Heart right ventricle (tissue), 15 donors: ENCODE measurements at regions not wholly inside any gene's neighbourhood (a gene's known extent, or its start where the extent isn't known, plus 50 kb on each side); places are given as distances from the start of the nearest gene placed in this dataset.

Source experiments
- ATAC-seq, 8 donors: fragments of 200-7000 bp; cut with Tn5 transposase; one replicate each; pipeline ENCODE4 v1.9.1; 2020; ENCODE audit warnings: mild to moderate bottlenecking in 8 of 8, moderate library complexity in 8 of 8, moderate number of reproducible peaks in 1 of 8
- DNase-seq, 2 donors: peaks; one replicate each; pipeline ENCODE4 v3.0.0-alpha.2; 2020
- H3K27ac ChIP-seq, 10 donors: fragments of 200-600 bp; sonication (generic) in 2 of 10; one replicate each; pipeline versions ENCODE4 v1.5.0 to v1.8.0; 2020 to 2022; ENCODE audit warnings: mild to moderate bottlenecking in 3 of 10
- H3K27me3 ChIP-seq, 7 donors: fragments of 200-600 bp; one replicate each; pipeline ENCODE4 v1.8.0; 2021 to 2022; ENCODE audit warnings: mild to moderate bottlenecking in 2 of 7
- H3K36me3 ChIP-seq, 9 donors: fragments of 200-600 bp; sonication (generic) in 1 of 9; one replicate each; pipeline versions ENCODE4 v1.5.0 to v1.8.0; 2020 to 2022; ENCODE audit warnings: mild to moderate bottlenecking in 2 of 9
- H3K4me1 ChIP-seq, 9 donors: fragments of 200-600 bp; sonication (generic) in 1 of 9; one replicate each; pipeline versions ENCODE4 v1.5.0 to v1.8.0; 2020 to 2022; ENCODE audit warnings: mild to moderate bottlenecking in 4 of 9
- H3K4me3 ChIP-seq, 10 donors: fragments of 200-600 bp; sonication (generic) in 2 of 10; one replicate each; pipeline versions ENCODE4 v1.5.0 to v1.8.0; 2020 to 2022; ENCODE audit warnings: mild to moderate bottlenecking in 7 of 10, moderate library complexity in 2 of 10
- H3K9me3 ChIP-seq, 11 donors: fragments of 200-600 bp in 10 of 11; sonication (generic) in 2 of 11; one replicate each; pipeline versions ENCODE4 v1.5.0 to v1.8.0; 2013 to 2022; ENCODE audit warnings: mild to moderate bottlenecking in 2 of 11, control low read depth in 1 of 11, moderate library complexity in 1 of 11
- CTCF ChIP-seq, 9 donors: fragments of 200-600 bp; sonication (generic) in 2 of 9; IDR thresholded peaks; one replicate each; pipeline versions ENCODE4 v1.5.0 to v1.8.0; 2021 to 2022; ENCODE audit warnings: antibody characterized with exemption in 9 of 9, mild to moderate bottlenecking in 5 of 9, moderate library complexity in 1 of 9
- intact Hi-C, 10 donors: fragments of 100-400 bp; cut with DNase I; formaldehyde crosslinking; loops; one replicate each; pipeline versions ENCODE4 v1.11.1 to v1.14.2; 2022
- donor health status: Arrhythmogenic right ventricular cardiomyopathy.
- donor health status: ischemic (EF 13 %, LVEDD 7.1; RV severe dilation, severe dysfunction).
- donor health status: DM: no; HTN: yes; CAD: no.
- donor health status: DM: no; HTN: no; CAD: no.
- donor health status: ischemic (EF 25% LVEDD 6.9; RV normal size, moderate dysfunction).
- donor health status: ischemic (EF 25% LVEDD 5.7; RV mildly dilated, moderate dysfunction).
- donor health status: healthy.
- donor health status: DM: yes; HTN: yes; CAD: no.
- donor health status: Ischemic cardiomyopathy.
- donor health status: ischemic (EF 35%, LVEDD 5.7; RV mildly dilated, moderate dysfunction).
- donor health status: nonischemic (EF 11% LVEDD 7.7; RV severe dilation, severe dysfunction).
- donor health status: DM: yes; HTN: yes; CAD: no.
- donor health status: PGD.
- donor health status: ischemic (EF 29% LVEDD 5.4; RV normal size, mild dysfunction).
- donor health status: nonischemic (EF 23%, LVEDD 6.1; RV moderate dilation, normal function).

GRCh38 chrX:128105659-128106058, 53.5 kb upstream of the ACTRT1 start:
- no peak for TF ChIP-seq CTCF (IDR thresholded peaks at IDR 0.05)
- no peak overlapping the region for H3K4me3 ChIP-seq
- intact Hi-C loops, result no loop called here
- H3K27ac ChIP-seq, result no peak overlapping the region
- no peaks in the 10 kb centered on the region for H3K27me3 ChIP-seq
- DNase-seq (no peak), ATAC-seq (no peak)
- H3K36me3 ChIP-seq, result no peaks in the 10 kb centered on the region
- no peaks in the 10 kb centered on the region for H3K9me3 ChIP-seq
- no peaks in the 10 kb centered on the region for H3K4me1 ChIP-seq
